GM23338 (cell line): ENCODE measurements at regions not wholly inside any gene's neighbourhood (a gene's known extent, or its start where the extent isn't known, plus 50 kb on each side); places are given as distances from the start of the nearest gene placed in this dataset.
A peak's percentile ranks its signal among the peaks of the same experiment; 100 is the strongest.

Source experiments
- CREB1 ChIP-seq: fragments of 250-450 bp; sonication (Bioruptor Pico); IDR thresholded peaks from 2 replicates; pipeline ENCODE4 v1.5.0; 2020; ENCODE audit warnings: low read depth, mild to moderate bottlenecking, moderate library complexity
- EZH2 ChIP-seq: fragments of 200-600 bp; sonication (generic); IDR thresholded peaks from one replicate; pipeline ENCODE4 v1.8.0; 2017; ENCODE audit warnings: antibody characterized with exemption, mild to moderate bottlenecking, low read depth; ENCODE audit not compliant: unreplicated experiment
- EZH2phosphoT487 ChIP-seq: fragments of 200-600 bp; sonication (generic); IDR thresholded peaks from one replicate; pipeline ENCODE4 v1.8.1; 2018; ENCODE audit warnings: antibody characterized with exemption; ENCODE audit not compliant: unreplicated experiment
- JUNB ChIP-seq: IDR thresholded peaks from one replicate; pipeline ENCODE4 v1.6.1; 2016; ENCODE audit warnings: antibody characterized with exemption; ENCODE audit not compliant: unreplicated experiment
- POLR2AphosphoS5 ChIP-seq: IDR thresholded peaks from 2 replicates; pipeline ENCODE4 v1.6.1; 2016; ENCODE audit warnings: antibody characterized with exemption, low read depth
- TF ChIP-seq, protein P1 (sequence below), 2 experiments: fragments of 200-600 bp in 1 of 2; sonication (generic) in 1 of 2; conservative IDR thresholded peaks; 2 replicates each; pipeline versions ENCODE4 v1.5.1 to v1.6.1; 2016 to 2017; ENCODE audit warnings: antibody characterized with exemption in 2 of 2, low read depth in 2 of 2, mild to moderate bottlenecking in 2 of 2, moderate library complexity in 1 of 2
- TF ChIP-seq, protein P2 (sequence below): IDR thresholded peaks from one replicate; pipeline ENCODE4 v1.6.1; 2018; ENCODE audit warnings: antibody characterized with exemption; ENCODE audit not compliant: unreplicated experiment

- TF ChIP-seq, protein P1, sequence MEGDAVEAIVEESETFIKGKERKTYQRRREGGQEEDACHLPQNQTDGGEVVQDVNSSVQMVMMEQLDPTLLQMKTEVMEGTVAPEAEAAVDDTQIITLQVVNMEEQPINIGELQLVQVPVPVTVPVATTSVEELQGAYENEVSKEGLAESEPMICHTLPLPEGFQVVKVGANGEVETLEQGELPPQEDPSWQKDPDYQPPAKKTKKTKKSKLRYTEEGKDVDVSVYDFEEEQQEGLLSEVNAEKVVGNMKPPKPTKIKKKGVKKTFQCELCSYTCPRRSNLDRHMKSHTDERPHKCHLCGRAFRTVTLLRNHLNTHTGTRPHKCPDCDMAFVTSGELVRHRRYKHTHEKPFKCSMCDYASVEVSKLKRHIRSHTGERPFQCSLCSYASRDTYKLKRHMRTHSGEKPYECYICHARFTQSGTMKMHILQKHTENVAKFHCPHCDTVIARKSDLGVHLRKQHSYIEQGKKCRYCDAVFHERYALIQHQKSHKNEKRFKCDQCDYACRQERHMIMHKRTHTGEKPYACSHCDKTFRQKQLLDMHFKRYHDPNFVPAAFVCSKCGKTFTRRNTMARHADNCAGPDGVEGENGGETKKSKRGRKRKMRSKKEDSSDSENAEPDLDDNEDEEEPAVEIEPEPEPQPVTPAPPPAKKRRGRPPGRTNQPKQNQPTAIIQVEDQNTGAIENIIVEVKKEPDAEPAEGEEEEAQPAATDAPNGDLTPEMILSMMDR (conservative IDR thresholded peaks at IDR 0.05; ENCODE audit: low read depth in 2 of 2), result peak; percentile 90 to 91
- TF ChIP-seq POLR2AphosphoS5, result no peak
- TF ChIP-seq EZH2, result no peak
- TF ChIP-seq JUNB, result no peak
- TF ChIP-seq CREB1, result no peak
- TF ChIP-seq, protein P2, sequence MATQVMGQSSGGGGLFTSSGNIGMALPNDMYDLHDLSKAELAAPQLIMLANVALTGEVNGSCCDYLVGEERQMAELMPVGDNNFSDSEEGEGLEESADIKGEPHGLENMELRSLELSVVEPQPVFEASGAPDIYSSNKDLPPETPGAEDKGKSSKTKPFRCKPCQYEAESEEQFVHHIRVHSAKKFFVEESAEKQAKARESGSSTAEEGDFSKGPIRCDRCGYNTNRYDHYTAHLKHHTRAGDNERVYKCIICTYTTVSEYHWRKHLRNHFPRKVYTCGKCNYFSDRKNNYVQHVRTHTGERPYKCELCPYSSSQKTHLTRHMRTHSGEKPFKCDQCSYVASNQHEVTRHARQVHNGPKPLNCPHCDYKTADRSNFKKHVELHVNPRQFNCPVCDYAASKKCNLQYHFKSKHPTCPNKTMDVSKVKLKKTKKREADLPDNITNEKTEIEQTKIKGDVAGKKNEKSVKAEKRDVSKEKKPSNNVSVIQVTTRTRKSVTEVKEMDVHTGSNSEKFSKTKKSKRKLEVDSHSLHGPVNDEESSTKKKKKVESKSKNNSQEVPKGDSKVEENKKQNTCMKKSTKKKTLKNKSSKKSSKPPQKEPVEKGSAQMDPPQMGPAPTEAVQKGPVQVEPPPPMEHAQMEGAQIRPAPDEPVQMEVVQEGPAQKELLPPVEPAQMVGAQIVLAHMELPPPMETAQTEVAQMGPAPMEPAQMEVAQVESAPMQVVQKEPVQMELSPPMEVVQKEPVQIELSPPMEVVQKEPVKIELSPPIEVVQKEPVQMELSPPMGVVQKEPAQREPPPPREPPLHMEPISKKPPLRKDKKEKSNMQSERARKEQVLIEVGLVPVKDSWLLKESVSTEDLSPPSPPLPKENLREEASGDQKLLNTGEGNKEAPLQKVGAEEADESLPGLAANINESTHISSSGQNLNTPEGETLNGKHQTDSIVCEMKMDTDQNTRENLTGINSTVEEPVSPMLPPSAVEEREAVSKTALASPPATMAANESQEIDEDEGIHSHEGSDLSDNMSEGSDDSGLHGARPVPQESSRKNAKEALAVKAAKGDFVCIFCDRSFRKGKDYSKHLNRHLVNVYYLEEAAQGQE, result no peak
- no peak for TF ChIP-seq EZH2phosphoT487
Observed at GRCh38 chr1:219837274-219837993, 90.9 kb downstream of the SLC30A10 start.
